ENCODE measurements at regions not wholly inside any gene's neighbourhood (a gene's known extent, or its start where the extent isn't known, plus 50 kb on each side); places are given as distances from the start of the nearest gene placed in this dataset.

GRCh38 chr4:24405341-24405740 is 179.0 kb downstream of the DHX15 start:
- TF ChIP-seq CTCF (IDR thresholded peaks at IDR 0.05; ENCODE audit: low read depth, low read length, missing input control) (no peak), EGR1 (IDR thresholded peaks at IDR 0.05; ENCODE audit: low read depth in 2 of 2) (no peak)
